ENCODE measurements at regions not wholly inside any gene's neighbourhood (a gene's known extent, or its start where the extent isn't known, plus 50 kb on each side); places are given as distances from the start of the nearest gene placed in this dataset.

DNA sequence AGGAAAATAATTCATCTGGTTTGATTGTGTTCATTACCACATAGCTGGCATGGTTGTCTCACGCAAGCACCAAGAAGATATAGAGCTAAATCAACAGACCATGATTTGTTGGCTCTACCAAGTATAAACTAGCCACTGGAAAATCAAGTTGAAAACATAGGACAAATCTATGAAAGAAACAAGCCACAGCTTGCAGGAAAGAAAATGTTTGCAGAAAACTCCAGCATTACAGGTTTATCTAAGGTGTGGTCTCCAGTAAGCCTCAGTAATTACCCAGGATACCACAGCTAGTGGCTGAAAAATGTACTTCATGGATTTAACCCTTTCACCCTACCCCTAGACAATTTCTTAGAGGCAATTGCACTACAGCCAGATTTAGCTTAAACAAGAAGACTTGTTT is 340.6 kb downstream of the SOX2 start:
- Histone ChIP-seq H3K27me3 (no peaks in the 10 kb centered on the region), H3K27ac (no peak overlapping the region), H3K36me3 (no peaks in the 10 kb centered on the region), H3K9me3 (ENCODE audit: low read depth) (no peaks in the 10 kb centered on the region), H3K4me3 (no peak overlapping the region), H3K4me1 (ENCODE audit: low read depth) (no peaks in the 10 kb centered on the region)
- DNase-seq (ENCODE audit: low read depth in 1 of 2, low spot score in 1 of 2), result no peak
- TF ChIP-seq, protein P1, sequence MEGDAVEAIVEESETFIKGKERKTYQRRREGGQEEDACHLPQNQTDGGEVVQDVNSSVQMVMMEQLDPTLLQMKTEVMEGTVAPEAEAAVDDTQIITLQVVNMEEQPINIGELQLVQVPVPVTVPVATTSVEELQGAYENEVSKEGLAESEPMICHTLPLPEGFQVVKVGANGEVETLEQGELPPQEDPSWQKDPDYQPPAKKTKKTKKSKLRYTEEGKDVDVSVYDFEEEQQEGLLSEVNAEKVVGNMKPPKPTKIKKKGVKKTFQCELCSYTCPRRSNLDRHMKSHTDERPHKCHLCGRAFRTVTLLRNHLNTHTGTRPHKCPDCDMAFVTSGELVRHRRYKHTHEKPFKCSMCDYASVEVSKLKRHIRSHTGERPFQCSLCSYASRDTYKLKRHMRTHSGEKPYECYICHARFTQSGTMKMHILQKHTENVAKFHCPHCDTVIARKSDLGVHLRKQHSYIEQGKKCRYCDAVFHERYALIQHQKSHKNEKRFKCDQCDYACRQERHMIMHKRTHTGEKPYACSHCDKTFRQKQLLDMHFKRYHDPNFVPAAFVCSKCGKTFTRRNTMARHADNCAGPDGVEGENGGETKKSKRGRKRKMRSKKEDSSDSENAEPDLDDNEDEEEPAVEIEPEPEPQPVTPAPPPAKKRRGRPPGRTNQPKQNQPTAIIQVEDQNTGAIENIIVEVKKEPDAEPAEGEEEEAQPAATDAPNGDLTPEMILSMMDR (IDR thresholded peaks at IDR 0.05; ENCODE audit: low read depth, low read length), result no peak

DNA sequence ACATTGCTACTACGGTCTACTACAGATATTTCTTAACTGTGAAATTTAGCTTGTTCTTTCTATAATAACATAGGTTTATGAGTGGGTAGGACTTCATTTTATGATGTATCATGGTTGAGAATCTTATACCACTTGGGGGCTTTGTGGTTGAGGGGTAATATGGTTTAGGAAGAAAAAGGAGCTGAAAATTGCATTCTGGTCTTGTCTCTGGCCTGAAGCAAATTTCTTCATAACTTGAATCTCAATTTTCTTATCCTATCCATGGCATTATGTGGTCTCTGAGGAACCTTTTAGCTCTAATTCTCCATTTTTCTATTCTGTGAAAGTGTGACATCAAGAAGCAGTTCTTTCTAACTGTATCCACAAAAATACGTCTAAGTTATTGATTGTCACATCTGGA is 341.0 kb downstream of the SOX2 start:
- H3K27ac ChIP-seq, result no peak overlapping the region
- DNase-seq (ENCODE audit: low read depth in 1 of 2, low spot score in 1 of 2), result no peak
- TF ChIP-seq, protein P1 (IDR thresholded peaks at IDR 0.05; ENCODE audit: low read depth, low read length), result no peak
- no peaks in the 10 kb centered on the region for H3K9me3 ChIP-seq (ENCODE audit: low read depth)
- H3K27me3 ChIP-seq, result no peaks in the 10 kb centered on the region
- H3K4me3 ChIP-seq, result no peak overlapping the region
- no peaks in the 10 kb centered on the region for H3K36me3 ChIP-seq
- H3K4me1 ChIP-seq (ENCODE audit: low read depth), result no peaks in the 10 kb centered on the region

DNA sequence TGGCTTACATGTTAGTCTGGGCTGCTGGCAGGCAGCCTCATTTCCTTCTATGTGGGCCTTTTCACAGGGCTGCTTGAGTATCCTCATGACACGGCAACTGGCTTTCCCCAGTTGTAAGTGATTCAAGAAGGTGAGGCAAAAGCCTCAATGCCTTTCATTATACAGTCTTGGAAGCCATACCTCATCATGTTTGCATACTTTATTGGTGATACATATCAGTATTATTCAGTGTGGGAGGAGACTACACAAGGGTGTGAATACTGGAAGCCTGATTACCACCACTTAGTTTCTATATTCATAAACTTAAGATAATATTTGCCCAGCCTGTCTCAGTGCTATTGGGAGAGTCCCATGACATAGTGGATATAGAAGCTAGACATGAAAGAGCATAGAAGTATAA is 346.8 kb downstream of the SOX2 start:
- H3K9me3 ChIP-seq (ENCODE audit: low read depth), result no peaks in the 10 kb centered on the region
- H3K4me3 ChIP-seq, result no peak overlapping the region
- H3K27me3 ChIP-seq, result no peaks in the 10 kb centered on the region
- no peak for DNase-seq (ENCODE audit: low read depth in 1 of 2, low spot score in 1 of 2)
- TF ChIP-seq, protein P1 (IDR thresholded peaks at IDR 0.05; ENCODE audit: low read depth, low read length), result no peak
- no peaks in the 10 kb centered on the region for H3K4me1 ChIP-seq (ENCODE audit: low read depth)
- H3K27ac ChIP-seq, result no peak overlapping the region
- H3K36me3 ChIP-seq, result no peaks in the 10 kb centered on the region

DNA sequence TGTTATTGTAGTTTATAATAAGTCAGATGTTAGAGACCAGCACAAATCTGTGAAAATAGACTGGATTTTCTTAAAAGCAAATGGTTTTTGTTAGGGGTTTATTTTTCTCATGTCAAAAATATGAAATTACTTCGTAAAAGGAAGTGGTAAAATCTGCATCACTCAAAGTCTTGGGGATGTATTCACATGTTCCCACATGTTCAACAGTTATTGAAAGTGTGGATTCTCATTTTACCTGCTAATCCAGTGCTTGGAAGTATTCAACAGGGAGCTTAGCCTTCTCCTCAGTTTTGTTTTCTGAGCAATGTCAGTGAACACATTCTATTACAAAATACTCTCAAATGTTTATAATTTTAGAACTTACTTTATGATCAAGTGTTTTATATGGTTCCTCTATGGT is 352.0 kb downstream of the SOX2 start:
- no peaks in the 10 kb centered on the region for H3K36me3 ChIP-seq
- no peaks in the 10 kb centered on the region for H3K27me3 ChIP-seq
- no peaks in the 10 kb centered on the region for H3K4me1 ChIP-seq (ENCODE audit: low read depth)
- TF ChIP-seq, protein P1 (IDR thresholded peaks at IDR 0.05; ENCODE audit: low read depth, low read length), result no peak
- no peak for DNase-seq (ENCODE audit: low read depth in 1 of 2, low spot score in 1 of 2)
- no peak overlapping the region for H3K4me3 ChIP-seq
- no peaks in the 10 kb centered on the region for H3K9me3 ChIP-seq (ENCODE audit: low read depth)
- H3K27ac ChIP-seq, result no peak overlapping the region

DNA sequence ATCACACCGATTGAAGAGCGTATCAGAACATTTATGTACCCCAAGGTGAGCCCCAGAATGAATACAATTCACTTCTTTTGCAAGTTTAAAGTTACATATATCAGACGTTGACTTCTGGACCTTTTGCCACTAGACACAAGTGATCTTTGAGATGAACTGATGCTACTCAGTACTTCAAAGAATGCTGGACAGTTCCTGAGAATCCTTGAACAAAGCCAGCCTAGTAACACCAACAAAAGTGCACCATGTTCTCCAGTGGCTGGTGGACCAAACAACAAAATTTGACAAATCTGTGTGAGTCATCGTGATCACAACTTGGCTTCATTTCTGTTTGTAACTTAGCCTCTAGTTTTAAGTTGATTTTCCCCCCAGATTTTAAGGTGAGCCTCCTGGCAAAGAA is 355.7 kb downstream of the SOX2 start:
- no peak overlapping the region for H3K4me3 ChIP-seq
- no peaks in the 10 kb centered on the region for H3K36me3 ChIP-seq
- TF ChIP-seq, protein P1 (IDR thresholded peaks at IDR 0.05; ENCODE audit: low read depth, low read length), result no peak
- H3K9me3 ChIP-seq (ENCODE audit: low read depth), result no peaks in the 10 kb centered on the region
- H3K27me3 ChIP-seq, result no peaks in the 10 kb centered on the region
- no peak for DNase-seq (ENCODE audit: low read depth in 1 of 2, low spot score in 1 of 2)
- H3K4me1 ChIP-seq (ENCODE audit: low read depth), result no peaks in the 10 kb centered on the region
- H3K27ac ChIP-seq, result no peak overlapping the region

DNA sequence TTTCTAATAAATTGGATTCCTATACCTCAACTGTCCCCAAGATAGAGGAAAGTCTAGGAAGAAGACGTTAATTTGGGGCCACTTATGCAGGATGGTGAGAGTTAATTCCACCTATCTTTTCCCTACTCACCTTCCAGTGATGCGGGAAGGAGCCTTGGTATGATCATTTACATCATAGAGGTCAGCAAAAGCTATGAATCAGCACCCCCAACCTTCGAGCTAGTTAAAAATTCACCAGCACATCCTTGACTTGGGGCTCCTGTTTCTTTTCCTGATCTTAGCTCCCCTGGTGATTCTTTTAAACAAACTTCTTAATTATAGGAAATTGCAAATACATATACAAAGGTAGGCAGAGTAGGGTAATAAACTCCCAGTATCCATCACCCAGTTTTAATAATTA is 366.6 kb downstream of the SOX2 start:
- no peak for DNase-seq (ENCODE audit: low read depth in 1 of 2, low spot score in 1 of 2)
- Histone ChIP-seq H3K4me3 (no peak overlapping the region), H3K27ac (no peak overlapping the region), H3K4me1 (ENCODE audit: low read depth) (no peaks in the 10 kb centered on the region), H3K27me3 (no peaks in the 10 kb centered on the region), H3K9me3 (ENCODE audit: low read depth) (no peaks in the 10 kb centered on the region), H3K36me3 (no peaks in the 10 kb centered on the region)
- TF ChIP-seq, protein P1 (IDR thresholded peaks at IDR 0.05; ENCODE audit: low read depth, low read length), result no peak
